ENCODE measurements at regions not wholly inside any gene's neighbourhood (a gene's known extent, or its start where the extent isn't known, plus 50 kb on each side); places are given as distances from the start of the nearest gene placed in this dataset.

GRCh38 chr20:39295301-39295700 is 333.2 kb downstream of the DHX35 start:
- no peak for TF ChIP-seq SOX15 (CRISPR knock-in tag; IDR thresholded peaks at IDR 0.05)
- no peak for TF ChIP-seq CTCF (IDR thresholded peaks at IDR 0.05)
- no peak for TF ChIP-seq FOXP1 (CRISPR knock-in tag; IDR thresholded peaks at IDR 0.05; ENCODE audit: borderline replicate concordance)
- no peak for TF ChIP-seq TP53 (CRISPR knock-in tag; IDR thresholded peaks at IDR 0.05)
- no peak for TF ChIP-seq SMAD3 (CRISPR knock-in tag; IDR thresholded peaks at IDR 0.05; ENCODE audit: borderline replicate concordance)
- no peak for TF ChIP-seq NR2C2 (CRISPR knock-in tag; IDR thresholded peaks at IDR 0.05)
- no peak for TF ChIP-seq ZNF121 (CRISPR knock-in tag; IDR thresholded peaks at IDR 0.05)
- no peak for TF ChIP-seq ATF3 (CRISPR knock-in tag; conservative IDR thresholded peaks at IDR 0.05)
- TF ChIP-seq ATF1 (CRISPR knock-in tag; IDR thresholded peaks at IDR 0.05) = no peak
- TF ChIP-seq HMGXB4 (CRISPR knock-in tag; IDR thresholded peaks at IDR 0.05) = no peak
- TF ChIP-seq SP1 (CRISPR knock-in tag; conservative IDR thresholded peaks at IDR 0.05) = no peak

Data from WTC11 (cell line).